HG02759 (cell line): ENCODE measurements at regions not wholly inside any gene's neighbourhood (a gene's known extent, or its start where the extent isn't known, plus 50 kb on each side); places are given as distances from the start of the nearest gene placed in this dataset.

Experiments used
- ATAC-seq: cut with Tn5 transposase; IDR thresholded peaks from one replicate; pipeline ENCODE4 v1.9.1; 2021; ENCODE audit warnings: mild to moderate bottlenecking, moderate library complexity; ENCODE audit not compliant: unreplicated experiment

- no peak for ATAC-seq
These were observed 577.0 kb downstream of the FAT4 start for GRCh38 chr4:125891597-125892258.

GRCh38 chr4:125904802-125905201, 590.0 kb downstream of the FAT4 start:
- no peak for ATAC-seq

DNA sequence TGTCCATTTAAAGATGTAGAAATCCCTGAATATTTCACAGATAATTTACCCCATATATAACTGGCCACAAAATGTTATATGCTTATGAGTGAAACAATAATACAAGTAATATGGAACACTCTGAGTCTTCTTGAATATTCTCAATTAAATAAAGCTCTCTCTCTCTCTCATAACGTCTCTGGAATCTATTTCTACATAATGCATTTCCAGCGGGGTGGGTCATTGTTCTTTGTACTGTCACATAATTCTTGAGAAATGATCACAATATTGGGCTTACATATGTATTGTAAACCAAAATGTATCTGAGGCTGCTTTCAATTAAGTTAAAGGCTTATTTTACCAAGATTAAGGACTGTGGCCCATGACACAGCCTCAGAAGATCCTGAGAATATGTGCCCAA, 596.3 kb downstream of the FAT4 start:
- no peak for ATAC-seq

DNA sequence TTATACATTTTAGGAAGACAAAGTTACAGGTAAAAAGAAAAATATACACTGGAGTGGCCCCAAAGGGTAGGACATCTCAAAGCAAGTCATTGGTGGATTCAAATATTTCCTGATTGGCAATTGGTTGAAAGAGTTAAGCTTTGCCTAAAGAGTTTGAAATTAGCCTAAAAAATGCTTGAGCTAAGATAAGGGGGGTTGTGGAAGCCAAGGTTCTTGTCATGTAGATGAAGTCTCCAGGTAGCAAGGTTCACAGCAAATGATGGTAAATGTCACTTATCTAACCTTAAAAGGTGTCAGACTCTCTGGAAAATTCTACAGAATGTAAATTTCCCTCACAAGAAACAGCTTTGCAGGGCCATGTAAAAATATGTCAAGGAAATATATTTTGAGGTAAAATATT, 596.7 kb downstream of the FAT4 start:
- ATAC-seq, result no peak

DNA sequence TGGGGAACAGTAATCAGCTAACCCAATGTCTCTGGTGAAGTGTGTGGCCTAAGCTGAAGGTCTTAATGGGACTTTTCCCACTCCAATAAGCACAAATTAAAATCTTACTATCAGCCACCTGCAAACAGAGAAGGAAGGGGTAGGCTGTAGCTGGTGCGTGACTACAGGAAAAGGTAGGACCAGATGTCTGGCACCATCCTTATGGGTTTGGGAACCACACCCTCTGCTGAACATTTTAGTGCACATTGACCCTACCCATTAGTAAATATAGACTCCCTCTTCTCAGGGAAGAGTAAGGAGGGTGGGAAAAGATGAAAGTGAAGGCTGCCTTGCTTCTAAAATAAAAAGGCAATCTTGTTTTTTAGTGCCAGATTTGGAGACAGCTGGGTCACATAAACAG, 602.8 kb downstream of the FAT4 start:
- ATAC-seq, result no peak

DNA sequence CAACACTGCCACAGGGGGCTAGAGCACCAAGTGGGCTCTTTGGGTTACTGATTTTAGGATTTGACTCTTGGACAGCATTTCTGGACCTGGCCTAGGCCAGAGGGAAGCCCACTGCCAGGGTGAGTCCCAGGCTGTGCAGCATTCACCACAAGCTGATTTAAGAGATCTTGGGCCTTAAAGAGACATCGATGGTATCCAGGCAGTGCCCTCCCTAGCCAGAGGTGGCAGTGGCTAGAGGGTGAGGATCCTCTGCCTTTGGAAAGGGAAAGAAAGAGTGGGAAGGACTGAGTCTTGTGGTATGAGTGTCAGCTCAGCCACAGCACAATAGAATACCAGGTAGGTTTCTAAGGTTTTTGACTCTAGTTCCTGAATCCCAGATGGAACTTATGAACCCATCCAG, 613.9 kb downstream of the FAT4 start:
- ATAC-seq, result no peak

GRCh38 chr4:125938541-125938940, 623.8 kb downstream of the FAT4 start:
- ATAC-seq, result no peak

- no peak for ATAC-seq
These were observed 625.7 kb downstream of the FAT4 start for GRCh38 chr4:125940426-125940825.

DNA sequence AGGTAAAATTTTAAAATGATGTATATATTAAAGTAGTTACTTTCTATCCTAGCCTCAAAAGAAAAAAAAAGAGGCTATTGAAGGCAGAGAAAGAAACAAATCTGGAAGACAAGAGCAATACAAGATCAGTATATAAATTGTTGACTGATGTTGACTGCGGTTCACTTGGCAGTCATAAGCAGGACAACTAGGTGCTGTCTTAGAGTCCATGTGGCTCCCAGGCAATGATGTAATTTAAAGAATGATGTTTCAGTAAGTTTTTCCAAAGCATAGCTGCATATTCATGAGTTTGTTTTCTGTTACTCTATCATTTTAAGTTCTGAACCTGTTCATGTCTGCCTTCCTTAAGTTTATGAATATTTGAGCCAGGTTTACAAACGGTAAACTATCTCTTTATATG, 630.2 kb downstream of the FAT4 start:
- no peak for ATAC-seq

DNA sequence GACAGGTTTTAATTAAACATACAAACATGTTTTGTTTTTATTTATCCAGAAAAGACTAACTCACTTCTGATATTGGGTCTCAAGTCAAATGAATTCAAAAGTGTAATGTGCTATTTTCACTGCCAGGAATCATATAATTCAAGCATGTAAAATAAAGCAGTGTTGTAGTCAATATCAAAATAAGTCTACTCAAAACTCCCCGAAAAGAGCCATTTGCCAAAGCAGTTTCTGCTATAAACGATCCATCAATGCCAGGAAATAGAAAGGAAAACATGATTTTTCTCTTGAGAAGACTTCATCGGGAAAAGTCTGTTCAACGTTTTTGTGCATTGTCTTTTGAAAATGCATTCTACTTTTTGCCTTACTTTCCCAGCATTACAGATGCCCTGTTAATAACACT, 633.3 kb downstream of the FAT4 start:
- ATAC-seq, result no peak

DNA sequence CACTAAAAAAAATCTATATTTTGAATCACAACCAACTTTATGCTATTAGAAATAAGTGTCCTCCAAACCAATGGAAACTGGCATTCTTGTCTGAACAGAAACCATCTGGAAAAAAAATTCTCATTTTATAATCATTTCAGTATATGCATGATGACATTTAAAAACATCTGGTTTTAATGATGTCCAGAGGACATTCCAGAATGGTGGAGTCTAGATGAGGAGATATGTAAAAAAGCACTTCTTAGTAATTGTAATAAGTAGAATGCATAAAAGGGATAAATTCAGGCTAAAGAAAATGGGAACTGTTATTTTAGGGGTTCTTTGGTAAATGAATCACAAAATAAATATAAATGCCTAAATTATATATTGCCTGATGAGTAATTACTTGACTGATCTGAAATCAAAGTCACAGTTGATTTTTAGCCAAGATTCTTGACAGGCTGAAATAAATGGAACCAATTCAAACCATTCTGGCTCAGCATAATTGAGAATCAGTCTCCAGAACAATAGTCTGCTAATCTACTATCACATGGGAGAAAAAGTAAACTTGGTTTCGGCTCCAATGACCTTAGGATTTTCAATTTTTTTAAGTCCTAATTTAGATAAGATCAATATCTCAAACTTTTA, 636.6 kb downstream of the FAT4 start:
- ATAC-seq, result no peak

- no peak for ATAC-seq
These were observed 637.9 kb downstream of the FAT4 start for GRCh38 chr4:125952631-125953030.

GRCh38 chr4:125956276-125956675, 641.5 kb downstream of the FAT4 start:
- ATAC-seq, result no peak

DNA sequence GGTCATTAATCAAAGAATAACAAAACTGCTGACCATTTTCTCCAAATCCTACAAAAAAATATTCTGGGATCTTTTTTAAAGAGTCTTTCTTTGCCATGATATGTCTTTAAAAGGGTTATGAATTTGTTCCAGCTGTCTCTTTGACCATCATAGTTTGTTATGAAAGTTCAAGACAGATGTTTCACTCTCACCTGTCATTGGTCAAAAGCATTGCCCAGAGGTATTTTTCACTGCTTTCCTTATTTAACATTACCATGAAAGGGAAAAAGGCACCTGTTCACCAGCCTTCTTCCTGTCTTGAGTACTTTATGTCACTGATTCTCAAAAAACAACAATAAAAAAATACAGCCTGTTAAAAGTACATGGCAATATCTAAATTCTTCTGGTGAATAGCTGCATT, 643.8 kb downstream of the FAT4 start:
- ATAC-seq, result no peak

DNA sequence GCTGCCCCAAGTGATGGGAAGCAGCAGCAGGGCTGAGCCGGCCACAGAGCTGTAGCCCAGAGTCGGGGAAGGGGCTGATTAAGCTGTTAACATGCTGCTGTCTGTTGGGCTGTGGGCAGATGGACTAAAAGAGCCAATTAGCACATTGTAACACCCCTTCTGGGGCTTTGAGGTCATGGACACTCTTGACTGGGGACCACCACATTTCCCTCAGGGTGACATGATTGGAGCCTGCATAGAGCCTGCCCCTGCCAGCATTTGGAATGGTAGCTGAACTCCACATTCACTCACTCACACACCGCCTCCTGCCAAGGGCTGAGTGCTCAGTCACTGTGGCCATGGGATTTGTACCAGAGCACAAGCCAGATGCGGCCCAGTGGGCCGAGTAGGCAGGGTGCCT, 646.9 kb downstream of the FAT4 start:
- ATAC-seq, result no peak

GRCh38 chr4:125975861-125976397, 661.2 kb downstream of the FAT4 start:
- no peak for ATAC-seq

GRCh38 chr4:125979950-125980349, 665.2 kb downstream of the FAT4 start:
- no peak for ATAC-seq

- no peak for ATAC-seq
These were observed 668.4 kb downstream of the FAT4 start for GRCh38 chr4:125983168-125983567.

- ATAC-seq, result peak; percentile 67
These were observed 671.1 kb downstream of the FAT4 start for GRCh38 chr4:125985856-125986255.

DNA sequence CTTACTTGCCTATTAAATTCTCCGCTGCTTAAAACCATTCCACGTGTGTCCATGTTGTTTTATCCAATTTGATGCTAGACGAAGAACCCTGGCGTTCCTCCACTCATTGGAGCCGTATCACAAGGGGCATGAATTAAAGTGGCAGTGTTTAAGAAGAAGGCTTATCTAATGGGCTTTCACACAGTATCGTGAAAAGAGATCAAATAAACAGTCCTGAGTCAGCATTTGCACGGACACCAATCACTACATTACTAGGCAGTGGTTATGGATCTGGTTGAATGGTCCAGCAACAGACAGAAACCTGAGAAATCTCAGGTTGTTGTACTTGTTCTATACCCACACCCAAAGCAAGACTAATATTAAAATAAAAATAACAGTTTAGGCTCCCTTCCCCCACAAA, 671.6 kb downstream of the FAT4 start:
- ATAC-seq, result peak; percentile 16

GRCh38 chr4:125988464-125988863, 673.7 kb downstream of the FAT4 start:
- ATAC-seq, result no peak

GRCh38 chr4:125991398-125991797, 676.6 kb downstream of the FAT4 start:
- no peak for ATAC-seq

- no peak for ATAC-seq
These were observed 678.1 kb downstream of the FAT4 start for GRCh38 chr4:125992891-125993290.
